ENCODE measurements at regions not wholly inside any gene's neighbourhood (a gene's known extent, or its start where the extent isn't known, plus 50 kb on each side); places are given as distances from the start of the nearest gene placed in this dataset.
"Not testable (repeated sequence)": the region's sequence is repeated elsewhere in the genome, so short reads cannot be mapped to it uniquely, and the experiment has no call there.

- DNase-seq (ENCODE audit: low read depth) = peak; percentile 78
Observed at GRCh38 chr16:86074651-86075487, 175.9 kb downstream of the IRF8 start.

GRCh38 chr16:86075488-86075785 lies 176.5 kb downstream of the IRF8 start:
- peak; percentile 42 for DNase-seq (ENCODE audit: low read depth)

- no peak for DNase-seq (ENCODE audit: low read depth)
Observed at GRCh38 chr16:86075839-86076440, 177.0 kb downstream of the IRF8 start.

- DNase-seq (ENCODE audit: low read depth) = no peak
Observed at GRCh38 chr16:86076606-86077005, 177.6 kb downstream of the IRF8 start.

GRCh38 chr16:86077243-86077940 lies 178.4 kb downstream of the IRF8 start:
- peak; percentile 12 for DNase-seq (ENCODE audit: low read depth)

- DNase-seq (ENCODE audit: low read depth) = peak; percentile 59
Observed at GRCh38 chr16:86078121-86078600, 179.2 kb downstream of the IRF8 start.

- DNase-seq (ENCODE audit: low read depth) = not testable (repeated sequence)
Observed at GRCh38 chr16:86078711-86079110, 179.7 kb downstream of the IRF8 start.

- no peak for DNase-seq (ENCODE audit: low read depth)
Observed at GRCh38 chr16:86079255-86079885, 180.4 kb downstream of the IRF8 start.

- no peak for DNase-seq (ENCODE audit: low read depth)
Observed at GRCh38 chr16:86080131-86080875, 181.3 kb downstream of the IRF8 start.

- DNase-seq (ENCODE audit: low read depth) = no peak
Observed at GRCh38 chr16:86080982-86081381, 182.0 kb downstream of the IRF8 start.

- DNase-seq (ENCODE audit: low read depth) = no peak
Observed at GRCh38 chr16:86082418-86083030, 183.6 kb downstream of the IRF8 start.

- DNase-seq (ENCODE audit: low read depth) = no peak
Observed at GRCh38 chr16:86083382-86084002, 184.5 kb downstream of the IRF8 start.

- DNase-seq (ENCODE audit: low read depth) = no peak
Observed at GRCh38 chr16:86085161-86085611, 186.2 kb downstream of the IRF8 start.

GRCh38 chr16:86085795-86086194 lies 186.8 kb downstream of the IRF8 start:
- DNase-seq (ENCODE audit: low read depth) = no peak

GRCh38 chr16:86086471-86086870 lies 187.5 kb downstream of the IRF8 start:
- DNase-seq (ENCODE audit: low read depth) = no peak

- no peak for DNase-seq (ENCODE audit: low read depth)
Observed at GRCh38 chr16:86087011-86087895, 188.3 kb downstream of the IRF8 start.

- no peak for DNase-seq (ENCODE audit: low read depth)
Observed at GRCh38 chr16:86087896-86088230, 188.9 kb downstream of the IRF8 start.

- DNase-seq (ENCODE audit: low read depth) = peak; percentile 40
Observed at GRCh38 chr16:86088287-86088686, 189.3 kb downstream of the IRF8 start.

GRCh38 chr16:86088816-86089215 lies 189.9 kb downstream of the IRF8 start:
- no peak for DNase-seq (ENCODE audit: low read depth)

Data from M059J (cell line).